ENCODE measurements at regions not wholly inside any gene's neighbourhood (a gene's known extent, or its start where the extent isn't known, plus 50 kb on each side); places are given as distances from the start of the nearest gene placed in this dataset.

DNA sequence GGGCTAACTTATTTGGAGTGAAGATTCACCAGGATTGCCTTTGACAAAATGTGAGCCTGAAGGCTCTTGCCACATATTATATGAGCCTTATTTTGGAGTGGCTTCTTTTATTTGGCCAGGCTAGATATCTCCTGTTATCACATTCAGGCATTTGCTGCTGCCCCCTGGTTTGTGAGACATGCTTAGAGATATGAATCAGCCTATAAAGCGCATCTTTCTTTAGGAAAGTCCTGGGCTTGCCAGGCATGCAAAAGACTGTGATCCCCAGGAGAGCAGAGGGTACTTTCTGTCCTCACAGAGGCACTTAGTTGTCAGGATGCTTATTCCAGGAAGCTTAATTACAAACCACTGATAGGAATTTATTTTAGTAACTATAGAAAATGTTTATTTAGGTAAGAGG is 333.3 kb downstream of the FAT3 start:
- no peak for TF ChIP-seq YY1 (IDR thresholded peaks at IDR 0.05; ENCODE audit: low read depth)
- TF ChIP-seq CREB1 (IDR thresholded peaks at IDR 0.05; ENCODE audit: low read depth) = no peak
- TF ChIP-seq ZBTB7A (IDR thresholded peaks at IDR 0.05; ENCODE audit: low read depth) = no peak
- TF ChIP-seq EP300 (IDR thresholded peaks at IDR 0.05; ENCODE audit: borderline replicate concordance) = no peak
- TF ChIP-seq RAD21 (IDR thresholded peaks at IDR 0.05; ENCODE audit: low read depth) = no peak
- TF ChIP-seq, protein P1, sequence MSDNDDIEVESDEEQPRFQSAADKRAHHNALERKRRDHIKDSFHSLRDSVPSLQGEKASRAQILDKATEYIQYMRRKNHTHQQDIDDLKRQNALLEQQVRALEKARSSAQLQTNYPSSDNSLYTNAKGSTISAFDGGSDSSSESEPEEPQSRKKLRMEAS (IDR thresholded peaks at IDR 0.05) = no peak
- TF ChIP-seq TAF1 (IDR thresholded peaks at IDR 0.05; ENCODE audit: low read depth) = no peak
- no peak for TF ChIP-seq NFIC (IDR thresholded peaks at IDR 0.05)
- TF ChIP-seq, protein P2, sequence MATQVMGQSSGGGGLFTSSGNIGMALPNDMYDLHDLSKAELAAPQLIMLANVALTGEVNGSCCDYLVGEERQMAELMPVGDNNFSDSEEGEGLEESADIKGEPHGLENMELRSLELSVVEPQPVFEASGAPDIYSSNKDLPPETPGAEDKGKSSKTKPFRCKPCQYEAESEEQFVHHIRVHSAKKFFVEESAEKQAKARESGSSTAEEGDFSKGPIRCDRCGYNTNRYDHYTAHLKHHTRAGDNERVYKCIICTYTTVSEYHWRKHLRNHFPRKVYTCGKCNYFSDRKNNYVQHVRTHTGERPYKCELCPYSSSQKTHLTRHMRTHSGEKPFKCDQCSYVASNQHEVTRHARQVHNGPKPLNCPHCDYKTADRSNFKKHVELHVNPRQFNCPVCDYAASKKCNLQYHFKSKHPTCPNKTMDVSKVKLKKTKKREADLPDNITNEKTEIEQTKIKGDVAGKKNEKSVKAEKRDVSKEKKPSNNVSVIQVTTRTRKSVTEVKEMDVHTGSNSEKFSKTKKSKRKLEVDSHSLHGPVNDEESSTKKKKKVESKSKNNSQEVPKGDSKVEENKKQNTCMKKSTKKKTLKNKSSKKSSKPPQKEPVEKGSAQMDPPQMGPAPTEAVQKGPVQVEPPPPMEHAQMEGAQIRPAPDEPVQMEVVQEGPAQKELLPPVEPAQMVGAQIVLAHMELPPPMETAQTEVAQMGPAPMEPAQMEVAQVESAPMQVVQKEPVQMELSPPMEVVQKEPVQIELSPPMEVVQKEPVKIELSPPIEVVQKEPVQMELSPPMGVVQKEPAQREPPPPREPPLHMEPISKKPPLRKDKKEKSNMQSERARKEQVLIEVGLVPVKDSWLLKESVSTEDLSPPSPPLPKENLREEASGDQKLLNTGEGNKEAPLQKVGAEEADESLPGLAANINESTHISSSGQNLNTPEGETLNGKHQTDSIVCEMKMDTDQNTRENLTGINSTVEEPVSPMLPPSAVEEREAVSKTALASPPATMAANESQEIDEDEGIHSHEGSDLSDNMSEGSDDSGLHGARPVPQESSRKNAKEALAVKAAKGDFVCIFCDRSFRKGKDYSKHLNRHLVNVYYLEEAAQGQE (IDR thresholded peaks at IDR 0.05; ENCODE audit: low read depth) = no peak
- no peak for TF ChIP-seq CEBPB (IDR thresholded peaks at IDR 0.05)
- TF ChIP-seq FOXM1 (IDR thresholded peaks at IDR 0.05; ENCODE audit: borderline replicate concordance, low read depth) = no peak
- no peak for TF ChIP-seq TEAD4 (IDR thresholded peaks at IDR 0.05)
- TF ChIP-seq, protein P3, sequence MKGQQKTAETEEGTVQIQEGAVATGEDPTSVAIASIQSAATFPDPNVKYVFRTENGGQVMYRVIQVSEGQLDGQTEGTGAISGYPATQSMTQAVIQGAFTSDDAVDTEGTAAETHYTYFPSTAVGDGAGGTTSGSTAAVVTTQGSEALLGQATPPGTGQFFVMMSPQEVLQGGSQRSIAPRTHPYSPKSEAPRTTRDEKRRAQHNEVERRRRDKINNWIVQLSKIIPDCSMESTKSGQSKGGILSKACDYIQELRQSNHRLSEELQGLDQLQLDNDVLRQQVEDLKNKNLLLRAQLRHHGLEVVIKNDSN (IDR thresholded peaks at IDR 0.05) = no peak
